ENCODE measurements at regions not wholly inside any gene's neighbourhood (a gene's known extent, or its start where the extent isn't known, plus 50 kb on each side); places are given as distances from the start of the nearest gene placed in this dataset.

GRCh38 chr11:113626736-113627135 lies 79.4 kb downstream of the TMPRSS5 start:
- H3K27ac ChIP-seq (ENCODE audit: low read depth, low read length), result no peak overlapping the region
- Mint-ChIP-seq H3K9me3 (ENCODE audit: unreplicated experiment) (no peaks in the 10 kb centered on the region), H3K4me3 (ENCODE audit: unreplicated experiment) (no peak overlapping the region), H3K4me1 (ENCODE audit: low read depth, unreplicated experiment) (no peaks in the 10 kb centered on the region), H3K27ac (ENCODE audit: unreplicated experiment) (no peak overlapping the region), H3K36me3 (ENCODE audit: low read depth, unreplicated experiment) (no peaks in the 10 kb centered on the region), H3K27me3 (ENCODE audit: low read depth, unreplicated experiment) (peaks cover 35% of the 10 kb centered on the region)
- no peaks in the 10 kb centered on the region for H3K27me3 ChIP-seq (ENCODE audit: insufficient read depth, low read length)
- no peak overlapping the region for H3K4me2 ChIP-seq (ENCODE audit: low read length)
- FAIRE-seq (no peak), DNase-seq (ENCODE audit: low read depth) (no peak)
- H3K4me1 ChIP-seq (ENCODE audit: insufficient read depth, low read length), result no peaks in the 10 kb centered on the region
- no peak overlapping the region for H3K4me3 ChIP-seq (ENCODE audit: insufficient read depth, low read depth, low read length)
- TF ChIP-seq CTCF (IDR thresholded peaks at IDR 0.05; ENCODE audit: insufficient read depth, low read depth, low read length), result no peak
- TF ChIP-seq EZH2 (IDR thresholded peaks at IDR 0.05; ENCODE audit: insufficient read depth, low read length), result no peak
- no peak overlapping the region for H3K9ac ChIP-seq (ENCODE audit: low read length)
- no peaks in the 10 kb centered on the region for H3K79me2 ChIP-seq (ENCODE audit: insufficient read depth, low read length)
- H2AFZ ChIP-seq (ENCODE audit: low read depth, low read length), result no peak overlapping the region
- no peaks in the 10 kb centered on the region for H4K20me1 ChIP-seq (ENCODE audit: insufficient read depth, low read length)
- no peaks in the 10 kb centered on the region for H3K9me3 ChIP-seq (ENCODE audit: insufficient read depth, low read depth, low read length)
- no peaks in the 10 kb centered on the region for H3K36me3 ChIP-seq (ENCODE audit: insufficient read depth, low read length)

GRCh38 chr11:113623114-113623513 lies 83.0 kb downstream of the TMPRSS5 start:
- Histone ChIP-seq H3K79me2 (ENCODE audit: insufficient read depth, low read length) (no peaks in the 10 kb centered on the region), H3K27ac (ENCODE audit: low read depth, low read length) (no peak overlapping the region), H3K36me3 (ENCODE audit: insufficient read depth, low read length) (no peaks in the 10 kb centered on the region), H3K27me3 (ENCODE audit: insufficient read depth, low read length) (no peaks in the 10 kb centered on the region), H3K4me1 (ENCODE audit: insufficient read depth, low read length) (no peaks in the 10 kb centered on the region), H3K9me3 (ENCODE audit: insufficient read depth, low read depth, low read length) (no peaks in the 10 kb centered on the region), H3K4me3 (ENCODE audit: insufficient read depth, low read depth, low read length) (no peak overlapping the region), H3K4me2 (ENCODE audit: low read length) (no peak overlapping the region), H3K9ac (ENCODE audit: low read length) (no peak overlapping the region), H4K20me1 (ENCODE audit: insufficient read depth, low read length) (no peaks in the 10 kb centered on the region), H2AFZ (ENCODE audit: low read depth, low read length) (no peak overlapping the region)
- DNase-seq (ENCODE audit: low read depth), result peak; percentile 78
- no peak for FAIRE-seq
- Mint-ChIP-seq H3K4me3 (ENCODE audit: unreplicated experiment) (no peak overlapping the region), H3K4me1 (ENCODE audit: low read depth, unreplicated experiment) (no peaks in the 10 kb centered on the region), H3K9me3 (ENCODE audit: unreplicated experiment) (no peaks in the 10 kb centered on the region), H3K36me3 (ENCODE audit: low read depth, unreplicated experiment) (no peaks in the 10 kb centered on the region), H3K27ac (ENCODE audit: unreplicated experiment) (no peak overlapping the region), H3K27me3 (ENCODE audit: low read depth, unreplicated experiment) (peaks cover 10% of the 10 kb centered on the region)
- TF ChIP-seq CTCF (IDR thresholded peaks at IDR 0.05; ENCODE audit: insufficient read depth, low read depth, low read length), result no peak
- TF ChIP-seq EZH2 (IDR thresholded peaks at IDR 0.05; ENCODE audit: insufficient read depth, low read length), result no peak

DNA sequence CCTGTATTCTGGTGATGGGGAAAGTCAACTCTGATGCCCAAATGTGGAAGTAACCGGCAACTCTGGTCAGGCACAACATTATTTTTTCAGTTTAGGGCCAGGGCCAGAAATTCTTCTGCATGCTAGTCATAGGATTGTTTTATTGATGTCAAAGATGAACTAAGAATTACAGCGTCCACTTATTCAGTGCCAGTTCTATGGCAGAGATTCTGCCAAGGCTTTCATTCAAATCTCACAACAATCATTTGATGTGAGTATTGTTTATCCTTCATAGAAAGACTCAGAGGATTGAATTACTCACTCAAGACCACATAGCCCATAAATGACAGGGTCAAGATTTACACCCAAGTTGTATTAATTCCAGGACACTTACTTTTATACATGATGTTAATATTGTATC lies 87.7 kb downstream of the TMPRSS5 start:
- Histone ChIP-seq H3K27ac (ENCODE audit: low read depth, low read length) (no peak overlapping the region), H3K4me1 (ENCODE audit: insufficient read depth, low read length) (no peaks in the 10 kb centered on the region), H3K79me2 (ENCODE audit: insufficient read depth, low read length) (no peaks in the 10 kb centered on the region), H3K4me3 (ENCODE audit: insufficient read depth, low read depth, low read length) (no peak overlapping the region), H2AFZ (ENCODE audit: low read depth, low read length) (no peak overlapping the region), H3K9ac (ENCODE audit: low read length) (no peak overlapping the region), H4K20me1 (ENCODE audit: insufficient read depth, low read length) (no peaks in the 10 kb centered on the region), H3K9me3 (ENCODE audit: insufficient read depth, low read depth, low read length) (no peaks in the 10 kb centered on the region), H3K4me2 (ENCODE audit: low read length) (peak overlapping the region; percentile 4), H3K36me3 (ENCODE audit: insufficient read depth, low read length) (no peaks in the 10 kb centered on the region), H3K27me3 (ENCODE audit: insufficient read depth, low read length) (no peaks in the 10 kb centered on the region)
- DNase-seq (ENCODE audit: low read depth) (peak; percentile 78), FAIRE-seq (peak; percentile 97)
- Mint-ChIP-seq H3K4me3 (ENCODE audit: unreplicated experiment) (no peak overlapping the region), H3K9me3 (ENCODE audit: unreplicated experiment) (no peaks in the 10 kb centered on the region), H3K36me3 (ENCODE audit: low read depth, unreplicated experiment) (no peaks in the 10 kb centered on the region), H3K27ac (ENCODE audit: unreplicated experiment) (no peak overlapping the region), H3K4me1 (ENCODE audit: low read depth, unreplicated experiment) (no peaks in the 10 kb centered on the region), H3K27me3 (ENCODE audit: low read depth, unreplicated experiment) (no peaks in the 10 kb centered on the region)
- TF ChIP-seq CTCF (IDR thresholded peaks at IDR 0.05; ENCODE audit: insufficient read depth, low read depth, low read length) (no peak), EZH2 (IDR thresholded peaks at IDR 0.05; ENCODE audit: insufficient read depth, low read length) (no peak)

All from astrocyte (in vitro differentiated cells and primary cell).